Esophagus muscularis mucosa (tissue), 4 donors: ENCODE measurements at regions not wholly inside any gene's neighbourhood (a gene's known extent, or its start where the extent isn't known, plus 50 kb on each side); places are given as distances from the start of the nearest gene placed in this dataset.
"Not testable (repeated sequence)": the region's sequence is repeated elsewhere in the genome, so short reads cannot be mapped to it uniquely, and the experiment has no call there.

ENCODE experiments used
- DNase-seq: peaks from one replicate; pipeline ENCODE4 v3.0.0-alpha.2; 2017; ENCODE audit errors: extremely low spot score
- H3K27ac ChIP-seq, 4 donors: fragments of 200-600 bp; sonication (generic); replicated peaks in 1 of 4; 1 replicate in 3 of 4; 2 replicates in 1 of 4; pipeline ENCODE4 v1.5.1; 2016 to 2019; ENCODE audit warnings: mild to moderate bottlenecking in 1 of 4
- H3K27me3 ChIP-seq, 4 donors: fragments of 200-600 bp; sonication (generic); one replicate each; pipeline versions ENCODE4 v1.5.1 to v1.6.0; 2016 to 2019
- H3K36me3 ChIP-seq, 4 donors: fragments of 200-600 bp; sonication (generic); one replicate each; pipeline ENCODE4 v1.5.1; 2016 to 2019
- H3K4me1 ChIP-seq, 4 donors: fragments of 200-600 bp; sonication (generic); one replicate each; pipeline ENCODE4 v1.5.1; 2016 to 2019
- H3K4me3 ChIP-seq, 4 donors: fragments of 200-600 bp; sonication (generic); 1 replicate in 2 of 4; 2 replicates in 2 of 4; pipeline ENCODE4 v1.5.1; 2016 to 2019; ENCODE audit warnings: mild to moderate bottlenecking in 4 of 4, moderate library complexity in 1 of 4
- H3K9me3 ChIP-seq, 4 donors: fragments of 200-600 bp; sonication (generic); 1 replicate in 3 of 4; 2 replicates in 1 of 4; pipeline ENCODE4 v1.5.1; 2016 to 2019
- CTCF ChIP-seq, 3 experiments: fragments of 200-600 bp in 2 of 3; fragments of 450-650 bp in 1 of 3; sonication (generic) in 2 of 3; IDR thresholded peaks; one replicate each; pipeline ENCODE4 v1.5.1; 2017 to 2019; ENCODE audit warnings: antibody characterized with exemption in 3 of 3, mild to moderate bottlenecking in 2 of 3, moderate library complexity in 1 of 3
- EP300 ChIP-seq: sonication (generic); formaldehyde crosslinking; IDR thresholded peaks from one replicate; pipeline ENCODE4 v1.6.1; 2017; ENCODE audit warnings: antibody characterized with exemption
- POLR2A ChIP-seq: fragments of 450-650 bp; IDR thresholded peaks from one replicate; pipeline ENCODE4 v1.6.1; 2017; ENCODE audit warnings: antibody characterized with exemption, moderate library complexity, mild to moderate bottlenecking, low read depth
- POLR2AphosphoS5 ChIP-seq, 2 donors: sonication (generic); formaldehyde crosslinking; IDR thresholded peaks; one replicate each; pipeline ENCODE4 v1.6.1; 2017; ENCODE audit warnings: antibody characterized with exemption in 2 of 2
- WGBS: methylation state at CpG from one replicate; pipeline ENCODE4 v1.1.5; 2018; 5-methylcytosine and 5-hydroxymethylcytosine counted together
- intact Hi-C: fragments of 100-400 bp; cut with DNase I; formaldehyde crosslinking; loops from one replicate; pipeline ENCODE4 v1.15.1; 2023

- no peak for TF ChIP-seq POLR2A
- TF ChIP-seq CTCF (IDR thresholded peaks at IDR 0.05) = no peak
- TF ChIP-seq POLR2AphosphoS5 (IDR thresholded peaks at IDR 0.05) = no peak
- TF ChIP-seq EP300 = no peak
- Histone ChIP-seq H3K36me3 (no peaks in the 10 kb centered on the region), H3K27me3 (no peaks in the 10 kb centered on the region), H3K4me1 (no peaks in the 10 kb centered on the region), H3K27ac (no peak overlapping the region), H3K4me3 (no peak overlapping the region), H3K9me3 (peaks cover 0 to 8% (median 0%) of the 10 kb centered on the region in 4 donors)
- intact Hi-C loops = no loop called here
- no peak for DNase-seq
Measured at GRCh38 chr6:141953072-141953471, 179.7 kb upstream of the GJE1 start.

GRCh38 chr6:141946502-141946901, 186.2 kb upstream of the GJE1 start:
- H3K36me3 ChIP-seq = no peaks in the 10 kb centered on the region
- no peak for DNase-seq
- TF ChIP-seq POLR2AphosphoS5 (IDR thresholded peaks at IDR 0.05) (no peak), EP300 (no peak), POLR2A (no peak), CTCF (IDR thresholded peaks at IDR 0.05) (no peak)
- peaks cover 0 to 20% (median 12%) of the 10 kb centered on the region in 4 donors for H3K9me3 ChIP-seq
- intact Hi-C loops = no loop called here
- no peaks in the 10 kb centered on the region for H3K4me1 ChIP-seq
- WGBS = 44% methylated on average over 2 of the region's 2 CpGs
- H3K27ac ChIP-seq = no peak overlapping the region
- no peak overlapping the region for H3K4me3 ChIP-seq
- H3K27me3 ChIP-seq = no peaks in the 10 kb centered on the region

GRCh38 chr6:141938664-141939063, 194.1 kb upstream of the GJE1 start:
- H3K36me3 ChIP-seq = no peaks in the 10 kb centered on the region
- H3K4me1 ChIP-seq = no peaks in the 10 kb centered on the region
- 60% methylated on average over 1 of the region's 1 CpG for WGBS
- no peak for DNase-seq
- H3K27ac ChIP-seq = no peak overlapping the region
- no peak for TF ChIP-seq POLR2A
- TF ChIP-seq POLR2AphosphoS5 (IDR thresholded peaks at IDR 0.05) = no peak
- no peak for TF ChIP-seq EP300
- TF ChIP-seq CTCF (IDR thresholded peaks at IDR 0.05) = no peak
- no peaks in the 10 kb centered on the region for H3K27me3 ChIP-seq
- intact Hi-C loops = no loop called here
- peaks cover 0 to 7% (median 4%) of the 10 kb centered on the region in 4 donors for H3K9me3 ChIP-seq
- H3K4me3 ChIP-seq = no peak overlapping the region

GRCh38 chr6:141932685-141933084, 200.0 kb upstream of the GJE1 start:
- Histone ChIP-seq H3K27me3 (no peaks in the 10 kb centered on the region), H3K27ac (no peak overlapping the region), H3K4me1 (no peaks in the 10 kb centered on the region), H3K4me3 (no peak overlapping the region), H3K36me3 (no peaks in the 10 kb centered on the region), H3K9me3 (no peaks in the 10 kb centered on the region)
- intact Hi-C loops = no loop called here
- no peak for DNase-seq
- TF ChIP-seq CTCF (IDR thresholded peaks at IDR 0.05) (no peak), EP300 (no peak), POLR2A (no peak), POLR2AphosphoS5 (IDR thresholded peaks at IDR 0.05) (no peak)
- 75% methylated on average over 3 of the region's 3 CpGs for WGBS

GRCh38 chr6:141926200-141926900, 206.4 kb upstream of the GJE1 start:
- H3K9me3 ChIP-seq, H3K27me3 ChIP-seq, DNase-seq, H3K36me3 ChIP-seq, H3K4me1 ChIP-seq, H3K27ac ChIP-seq, H3K4me3 ChIP-seq, intact Hi-C loops: not testable (repeated sequence)
- 74% methylated on average over 4 of the region's 7 CpGs for WGBS
